RWPE1 (cell line): ENCODE measurements at regions not wholly inside any gene's neighbourhood (a gene's known extent, or its start where the extent isn't known, plus 50 kb on each side); places are given as distances from the start of the nearest gene placed in this dataset.

Source experiments
- CTCF ChIA-PET: fragments of 350-600 bp; sonication (Branson Sonifier 250); formaldehyde crosslinking; extraction: SDS; loops from one replicate; lab custom pipeline; 2021; lab: Yijun Ruan, JAX
- POLR2A ChIA-PET: fragments of 400-600 bp; formaldehyde crosslinking; extraction: SDS; loops from one replicate; lab custom pipeline; 2020; ENCODE audit warnings: antibody characterized with exemption; ENCODE audit not compliant: low non-redundant PET; lab: Yijun Ruan, JAX
- DNase-seq: peaks from one replicate; pipeline ENCODE4 v3.0.0; 2012; ENCODE audit warnings: low spot score
- H3K27ac ChIP-seq: fragments of 450-650 bp; 2 replicates; pipeline ENCODE4 v1.5.1; 2017
- CTCF ChIP-seq: fragments of 450-650 bp; conservative IDR thresholded peaks from 2 replicates; pipeline ENCODE4 v1.5.1; 2017; ENCODE audit warnings: low read depth, mild to moderate bottlenecking

GRCh38 chr1:216854836-216855484, 131.7 kb upstream of the ESRRG start:
- ChIA-PET CTCF (no interaction called here), POLR2A (interaction anchor here (0.6 kb wide), 1 partner anchor 1182 kb away, joined by 4 read pairs; no protein-coding TSS in a partner anchor)
- no peak overlapping the region for H3K27ac ChIP-seq
- no peak for TF ChIP-seq CTCF
- DNase-seq: no peak

- ChIA-PET POLR2A (no interaction called here), CTCF (interaction anchor here (0.5 kb wide), 1 partner anchor 893 kb away, joined by 4 read pairs; no protein-coding TSS in a partner anchor)
- no peak for DNase-seq
- no peak overlapping the region for H3K27ac ChIP-seq
- TF ChIP-seq CTCF: no peak
Observed at GRCh38 chr1:216851073-216851472, 127.8 kb upstream of the ESRRG start.

- DNase-seq: no peak
- CTCF ChIA-PET: no interaction called here
- H3K27ac ChIP-seq: no peak overlapping the region
- no peak for TF ChIP-seq CTCF
- POLR2A ChIA-PET: no interaction called here
Observed at GRCh38 chr1:216849146-216849545, 125.9 kb upstream of the ESRRG start.

GRCh38 chr1:216847397-216848036, 124.3 kb upstream of the ESRRG start:
- H3K27ac ChIP-seq: no peak overlapping the region
- ChIA-PET POLR2A (no interaction called here), CTCF (no interaction called here)
- DNase-seq: no peak
- no peak for TF ChIP-seq CTCF

- CTCF ChIA-PET: no interaction called here
- POLR2A ChIA-PET: no interaction called here
Observed at GRCh38 chr1:216846339-216846738, 123.1 kb upstream of the ESRRG start.

GRCh38 chr1:216843409-216843808, 120.2 kb upstream of the ESRRG start:
- CTCF ChIA-PET: interaction anchor here (0.7 kb wide), 1 partner anchor 120 kb away, joined by 3 read pairs; the partner anchor contains the start of gene ESRRG
- no peak for TF ChIP-seq CTCF
- H3K27ac ChIP-seq: no peak overlapping the region
- DNase-seq: no peak
- POLR2A ChIA-PET: no interaction called here

More at GRCh38 chr1:216846339-216846738, 123.1 kb upstream of the ESRRG start:
- DNase-seq: no peak
- H3K27ac ChIP-seq: no peak overlapping the region
- no peak for TF ChIP-seq CTCF
